ENCODE measurements at regions not wholly inside any gene's neighbourhood (a gene's known extent, or its start where the extent isn't known, plus 50 kb on each side); places are given as distances from the start of the nearest gene placed in this dataset.
A peak's percentile ranks its signal among the peaks of the same experiment; 100 is the strongest.
"Not testable (repeated sequence)": the region's sequence is repeated elsewhere in the genome, so short reads cannot be mapped to it uniquely, and the experiment has no call there.

DNA sequence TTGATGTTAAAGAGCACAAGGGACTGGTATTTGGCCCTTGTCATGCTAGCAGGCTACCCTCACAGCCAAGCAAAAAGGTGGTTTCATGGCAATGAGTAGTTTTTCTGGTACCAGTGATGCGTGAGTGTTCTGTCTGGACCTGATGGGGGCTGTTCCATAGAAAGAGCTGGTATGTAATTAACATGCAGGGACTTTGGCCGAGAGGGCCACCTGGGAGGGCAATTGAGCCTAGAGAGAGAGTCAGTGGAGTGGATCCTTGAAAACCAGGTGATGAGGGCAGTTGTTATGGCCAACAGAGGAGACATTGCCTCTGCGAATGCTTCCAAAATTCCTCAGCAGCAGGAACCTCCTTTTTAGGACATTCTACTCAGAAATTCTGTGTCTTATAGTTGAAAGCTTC, 383.3 kb downstream of the PSAT1 start:
- no peak for DNase-seq

DNA sequence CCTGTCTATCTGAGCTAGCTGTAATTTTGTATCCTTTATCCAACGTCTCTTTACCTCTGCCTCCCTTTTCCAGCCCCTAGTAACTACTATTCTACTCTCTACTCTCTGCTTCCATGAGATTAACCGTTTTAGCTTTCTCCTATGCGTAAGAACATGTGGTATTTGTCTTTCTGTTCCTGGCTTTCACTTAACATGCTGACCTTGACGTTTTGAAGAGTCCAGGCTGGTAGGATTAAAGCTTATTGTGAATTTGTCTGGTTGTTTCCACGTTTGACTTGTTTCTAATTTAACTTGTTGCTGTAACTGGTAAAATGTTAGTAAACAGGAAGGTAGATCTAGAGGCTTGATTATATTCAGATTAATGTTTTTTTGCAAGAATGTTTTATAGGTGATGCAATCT, 385.3 kb downstream of the PSAT1 start:
- no peak for DNase-seq

DNA sequence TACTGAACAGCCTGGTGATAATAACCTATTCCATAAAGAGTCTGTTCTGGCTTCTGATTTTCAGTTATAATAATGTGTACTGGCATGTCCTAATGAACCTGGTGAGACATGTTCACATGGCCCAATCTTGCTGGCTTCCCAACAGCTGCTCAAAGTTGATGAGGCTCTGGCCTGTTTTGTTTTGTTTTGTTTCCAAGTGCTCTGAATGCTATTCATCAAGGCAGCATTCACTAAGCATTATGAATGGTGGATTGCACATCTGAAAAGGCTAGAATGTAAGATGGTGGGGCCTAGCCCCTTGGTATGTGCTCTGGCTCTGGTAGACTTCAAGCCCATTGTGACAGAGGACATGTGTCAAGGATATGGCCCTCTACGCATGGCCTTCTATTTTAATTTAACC, 388.5 kb downstream of the PSAT1 start:
- DNase-seq = no peak

DNA sequence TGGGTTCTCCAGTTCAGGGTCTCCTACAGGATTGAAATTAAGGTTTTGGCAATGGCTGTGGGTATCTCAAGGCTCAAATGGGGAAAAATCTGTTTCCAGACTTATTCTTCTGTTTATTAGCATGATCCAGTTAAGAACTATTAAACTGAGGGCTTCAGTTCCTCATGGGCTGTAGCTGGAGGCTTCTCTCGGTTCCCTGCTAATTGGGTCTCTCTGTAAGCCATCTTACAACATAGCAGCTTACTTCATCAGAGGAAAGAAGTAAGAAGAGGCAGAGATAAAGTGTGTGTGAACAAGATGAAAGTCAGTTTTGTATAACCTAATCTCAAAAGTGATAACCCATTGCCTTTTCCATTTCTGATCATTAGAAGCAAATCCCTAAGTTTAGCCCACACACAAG, 391.9 kb downstream of the PSAT1 start:
- no peak for DNase-seq

DNA sequence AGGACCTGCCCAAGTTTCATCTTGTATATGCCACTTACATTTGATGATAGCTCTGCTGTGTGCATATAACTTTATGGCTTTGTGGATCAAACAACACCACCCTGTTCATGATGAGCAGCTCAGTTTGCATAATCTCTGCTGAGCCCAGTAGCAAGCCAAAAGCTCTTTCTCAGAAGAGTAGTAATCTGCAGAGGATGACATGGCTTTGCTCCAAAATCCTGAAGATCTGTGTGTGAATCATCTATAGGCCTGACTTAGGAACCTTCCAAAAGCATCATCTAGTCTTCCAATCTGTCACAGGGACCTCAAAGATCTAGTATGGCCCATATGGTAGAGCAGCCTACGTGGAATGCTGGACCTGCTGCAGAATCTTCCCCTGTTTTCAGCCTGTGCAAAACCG, 394.6 kb downstream of the PSAT1 start:
- no peak for DNase-seq

DNA sequence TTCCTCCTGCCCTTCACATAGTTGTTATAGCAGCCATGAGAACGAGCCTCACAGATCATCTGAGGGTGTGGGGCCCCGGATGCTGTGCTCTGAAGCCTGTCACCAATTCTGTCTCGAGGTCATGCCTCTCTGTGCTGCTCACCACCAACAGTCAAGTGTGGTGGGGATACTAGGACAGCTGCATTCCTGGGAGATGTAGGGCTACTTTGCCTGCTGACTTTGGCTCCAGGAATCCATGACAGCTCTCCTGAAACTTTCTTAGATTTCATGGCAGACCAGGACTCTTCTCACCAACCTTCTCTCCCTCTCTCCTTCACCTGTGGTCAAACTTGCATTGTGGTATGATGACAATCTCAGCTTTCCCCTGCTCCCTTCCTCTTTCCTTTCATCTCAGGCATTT, 395.9 kb downstream of the PSAT1 start:
- DNase-seq = no peak

DNA sequence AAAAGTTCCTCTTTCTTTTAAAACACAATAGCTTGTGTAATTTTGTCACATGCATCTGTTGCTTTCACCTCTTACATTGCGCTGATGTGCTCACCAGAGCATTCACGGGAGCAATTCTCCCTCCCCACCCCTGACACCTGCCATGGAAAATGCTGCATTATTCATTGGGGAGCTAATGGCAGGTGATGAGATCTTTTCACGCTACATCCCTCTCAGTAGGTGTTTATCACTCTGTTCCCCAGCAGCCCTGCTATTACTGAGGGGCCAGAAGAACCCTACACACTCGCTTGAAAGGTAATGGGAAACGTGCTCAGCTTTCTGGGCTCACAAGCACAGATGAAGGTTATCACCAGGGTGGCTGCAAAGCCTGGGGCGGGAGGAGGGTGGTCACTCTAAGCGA, 398.0 kb downstream of the PSAT1 start:
- no peak for DNase-seq

DNA sequence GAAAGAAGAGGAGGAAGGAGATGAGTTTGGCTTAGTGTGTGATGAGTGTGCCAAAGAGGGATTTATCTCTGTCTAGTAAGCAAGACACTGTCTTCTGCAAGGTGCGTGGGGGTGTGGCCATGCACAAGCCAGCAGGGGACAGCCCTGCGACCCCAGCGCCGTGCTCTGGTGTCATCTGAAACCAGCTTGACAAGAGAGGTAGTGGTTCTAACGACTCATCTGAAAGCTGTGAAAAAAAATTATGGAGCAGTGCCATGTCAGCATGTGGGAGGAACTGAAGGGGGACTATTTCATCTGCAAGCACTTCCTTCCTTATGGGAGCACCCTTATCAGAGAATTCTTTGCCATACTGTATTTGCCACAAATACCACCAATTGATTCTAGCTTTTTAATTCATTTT, 398.6 kb downstream of the PSAT1 start:
- DNase-seq = peak; percentile 24

DNA sequence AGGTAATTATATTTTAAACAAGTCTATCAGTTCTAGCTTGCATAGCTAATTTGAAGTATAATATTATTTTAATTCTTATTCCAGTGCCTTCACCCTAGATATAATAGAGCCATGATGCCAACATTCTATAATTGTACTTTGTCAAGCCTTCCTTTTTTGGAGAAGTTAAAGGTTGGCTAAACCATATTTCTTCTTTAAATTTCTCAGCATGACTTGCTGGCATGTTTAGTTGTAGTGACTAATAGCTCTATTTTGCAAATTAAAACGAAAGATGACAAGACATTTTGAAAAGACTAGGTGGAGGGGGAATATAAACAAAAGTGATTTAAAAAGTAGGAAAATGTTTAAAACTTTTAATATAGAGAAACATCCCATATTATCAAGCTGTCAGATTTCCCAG, 400.7 kb downstream of the PSAT1 start:
- peak; percentile 54 for DNase-seq

DNA sequence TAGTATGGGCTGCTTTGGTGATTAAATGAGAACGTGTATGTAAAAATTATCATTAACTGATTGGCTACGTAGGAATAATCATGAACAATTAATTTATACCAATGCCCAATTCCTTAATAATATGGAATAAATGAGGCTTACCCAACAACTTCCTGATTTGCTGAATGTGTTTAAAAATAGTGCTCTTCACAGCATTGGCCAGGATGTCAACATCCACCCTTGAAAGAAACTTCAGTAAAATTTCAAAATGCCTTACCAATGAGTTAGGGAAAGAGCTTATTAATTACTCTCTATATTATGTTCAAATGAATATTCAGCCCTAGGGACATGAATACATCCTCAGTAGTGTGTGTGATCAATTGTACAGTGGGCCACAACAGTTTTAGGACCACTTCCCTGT, 401.4 kb downstream of the PSAT1 start:
- DNase-seq = peak; percentile 27

DNA sequence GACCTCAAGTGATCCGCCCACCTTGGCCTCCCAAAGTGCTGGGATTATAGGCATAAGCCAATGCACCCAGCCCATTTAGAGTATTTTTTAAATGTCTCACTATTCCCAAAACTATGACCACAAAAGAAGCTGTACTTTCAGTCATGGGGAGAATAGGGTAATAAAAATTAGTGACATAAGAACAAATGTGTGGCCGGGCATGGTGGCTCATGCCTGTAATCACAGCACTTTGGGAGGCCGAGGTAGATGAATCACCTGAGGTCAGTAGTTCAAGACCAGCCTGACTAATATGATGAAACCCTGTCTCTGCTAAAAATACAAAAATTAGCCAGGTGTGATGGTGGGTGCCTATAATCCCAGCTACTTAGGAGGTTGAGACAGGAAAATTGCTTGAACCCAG, 402.3 kb downstream of the PSAT1 start:
- not testable (repeated sequence) for DNase-seq

DNA sequence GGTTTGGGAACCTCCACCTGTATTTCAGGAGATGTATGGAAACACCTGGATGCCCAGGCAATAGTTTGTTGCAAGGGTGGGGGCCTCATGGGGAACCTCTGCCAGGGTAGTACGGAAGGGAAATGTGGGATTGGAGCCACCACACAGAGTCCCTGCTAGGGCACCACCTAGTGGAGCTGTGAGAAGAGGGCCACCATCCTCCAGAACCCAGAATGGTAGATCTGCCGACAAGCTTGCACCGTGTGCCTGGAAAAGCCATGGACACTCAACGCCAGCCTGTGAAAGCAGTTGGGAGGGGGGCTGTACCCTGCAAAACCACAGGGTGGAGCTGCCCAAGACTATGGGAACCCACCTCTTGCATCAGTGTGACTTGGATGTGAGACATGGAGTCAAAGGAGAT, 407.2 kb downstream of the PSAT1 start:
- DNase-seq = not testable (repeated sequence)

DNA sequence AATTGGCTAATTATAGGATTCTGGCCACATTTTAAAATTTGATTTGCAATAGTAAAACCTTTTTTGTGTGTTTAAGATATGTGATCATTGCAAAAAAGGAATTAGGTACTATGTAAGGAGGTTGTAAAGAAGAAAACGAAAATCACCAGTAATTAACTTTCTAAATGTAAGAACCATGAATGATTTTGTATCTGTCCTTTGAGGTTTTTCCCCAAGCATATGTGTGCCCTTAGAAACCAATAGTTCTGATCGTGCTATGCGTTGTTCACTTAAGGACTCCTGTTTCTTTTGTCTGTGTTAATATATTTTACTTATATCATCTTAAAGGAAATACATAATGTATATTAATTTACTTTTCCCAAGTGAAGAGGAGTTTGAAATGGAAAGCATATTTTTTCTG, 410.2 kb downstream of the PSAT1 start:
- no peak for DNase-seq

DNA sequence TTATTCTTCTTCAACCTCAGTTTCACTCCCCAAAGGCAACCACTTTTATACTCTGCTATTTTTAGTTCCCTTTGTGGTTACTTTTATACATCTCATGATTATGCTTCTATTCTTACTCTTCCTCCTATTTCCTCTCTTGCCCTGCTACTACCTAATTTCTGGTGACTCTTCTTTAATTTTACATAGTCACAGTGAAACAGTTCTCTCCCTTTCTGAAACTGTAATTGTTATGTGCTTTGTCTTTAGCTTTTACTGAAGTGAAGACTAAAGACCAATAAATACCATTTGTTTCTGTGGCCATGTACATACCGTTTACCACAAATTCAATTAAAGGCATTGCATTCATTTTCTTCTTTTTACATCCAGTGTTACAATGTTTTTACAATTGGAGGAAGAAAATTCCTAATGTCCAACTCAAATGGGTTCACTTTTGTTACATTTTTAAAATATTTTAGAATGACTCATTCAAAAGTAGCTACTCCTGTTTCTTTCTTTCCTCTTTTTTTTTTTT, 410.6 kb downstream of the PSAT1 start:
- DNase-seq = peak; percentile 66

DNA sequence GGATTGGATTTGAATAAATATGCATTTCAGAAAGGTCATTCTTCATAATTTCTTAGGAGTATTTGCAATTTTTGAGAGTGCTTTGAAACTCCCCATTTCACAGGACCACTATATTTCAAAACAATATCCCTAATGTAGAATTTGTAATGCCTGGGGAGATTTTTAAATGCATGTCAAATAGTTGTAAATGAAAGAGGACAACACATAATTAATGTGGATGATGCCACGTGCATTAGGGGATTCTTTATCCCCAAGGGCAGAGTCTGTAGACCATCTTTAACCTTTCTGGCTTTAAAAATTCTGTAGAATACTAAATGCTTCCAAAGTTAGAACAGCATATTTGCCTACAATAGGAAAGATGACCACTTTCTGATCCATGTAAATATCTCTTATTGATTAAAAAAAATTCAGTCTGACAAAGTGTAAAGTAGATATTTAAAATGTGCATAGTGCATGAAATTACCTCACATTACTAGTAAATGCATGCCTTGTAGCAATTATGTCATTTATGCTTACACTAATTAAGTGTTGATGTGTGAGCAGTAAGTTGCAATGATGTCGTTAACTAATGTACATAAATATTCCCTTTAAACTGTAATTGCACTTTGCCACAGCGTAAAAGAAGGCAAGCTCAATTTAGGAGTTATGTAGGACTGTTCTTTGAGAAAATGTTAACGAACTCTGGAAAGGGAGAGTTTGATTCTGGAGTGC, 416.1 kb downstream of the PSAT1 start:
- DNase-seq = no peak

DNA sequence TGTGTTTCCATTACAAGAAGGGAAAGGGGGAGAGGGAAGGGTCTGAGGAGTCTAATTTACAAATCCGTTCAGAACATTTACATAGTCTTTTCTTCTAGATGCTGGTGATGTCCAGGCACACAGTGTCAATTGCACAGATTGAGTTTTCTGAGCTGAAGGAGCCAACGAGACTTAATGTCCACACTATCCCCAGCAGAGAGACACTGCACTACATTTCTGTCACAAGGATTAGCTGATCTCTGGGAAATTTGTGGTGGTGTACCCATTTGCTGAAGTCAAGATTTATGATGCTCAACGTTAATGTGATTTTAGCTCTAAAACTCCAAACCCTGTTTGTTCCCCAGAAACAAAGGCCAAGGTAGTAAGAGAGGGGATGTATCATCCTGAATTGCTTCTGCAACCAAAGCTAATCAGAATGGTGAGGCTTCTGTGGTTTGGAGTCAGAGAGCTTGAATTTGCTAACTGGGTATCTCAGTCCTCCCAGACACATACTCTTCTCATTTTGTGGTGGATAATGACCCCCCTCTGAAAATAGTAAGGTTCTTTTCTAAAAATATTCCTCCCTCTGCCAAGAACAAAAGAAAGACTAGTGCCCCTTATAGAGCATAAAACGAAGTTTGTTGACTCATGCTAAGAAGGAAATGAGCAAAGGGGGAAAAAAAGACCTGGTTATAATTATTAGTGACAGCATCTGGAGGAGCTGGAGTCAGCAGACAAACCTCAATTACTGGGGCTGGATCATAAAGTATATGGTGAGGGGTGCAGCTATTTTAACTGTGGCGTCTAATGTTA, 416.9 kb downstream of the PSAT1 start:
- DNase-seq = no peak

DNA sequence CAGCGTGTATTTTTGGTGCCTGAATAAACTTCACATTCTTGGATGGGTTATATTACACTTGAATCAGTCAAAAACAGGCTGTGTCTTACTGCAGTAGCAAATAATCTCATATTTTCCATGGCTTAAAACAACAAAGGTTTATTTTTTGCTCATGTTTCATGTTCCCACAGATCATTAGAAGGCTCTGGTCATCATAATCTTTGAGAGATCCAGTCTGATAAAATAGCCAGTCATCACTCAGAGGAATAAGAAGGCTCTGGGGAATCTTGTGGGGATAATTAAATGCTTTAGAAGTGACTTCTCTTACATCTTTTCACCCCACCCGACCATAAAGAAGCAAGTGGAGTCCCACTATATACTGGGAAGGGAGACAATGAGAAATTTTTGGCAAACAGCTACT, 417.7 kb downstream of the PSAT1 start:
- no peak for DNase-seq

DNA sequence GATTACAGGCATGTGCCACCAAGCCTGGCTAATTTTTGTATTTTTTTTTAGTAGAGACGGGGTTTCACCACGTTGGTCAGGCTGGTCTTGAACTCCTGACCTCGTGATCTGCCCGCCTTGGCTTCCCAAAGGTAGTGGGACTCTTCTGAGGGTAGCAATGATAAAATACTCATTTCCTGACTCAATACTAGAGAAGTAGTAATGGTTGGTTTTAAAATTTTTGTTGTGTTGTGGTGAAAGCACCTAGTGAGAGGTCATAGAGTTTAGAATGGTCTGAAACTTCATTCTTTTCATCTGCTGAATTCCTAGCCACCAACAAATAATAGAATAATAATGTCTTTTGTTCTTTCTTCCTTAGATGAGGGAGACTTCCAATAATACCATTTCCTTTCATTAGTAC, 422.1 kb downstream of the PSAT1 start:
- DNase-seq = not testable (repeated sequence)

DNA sequence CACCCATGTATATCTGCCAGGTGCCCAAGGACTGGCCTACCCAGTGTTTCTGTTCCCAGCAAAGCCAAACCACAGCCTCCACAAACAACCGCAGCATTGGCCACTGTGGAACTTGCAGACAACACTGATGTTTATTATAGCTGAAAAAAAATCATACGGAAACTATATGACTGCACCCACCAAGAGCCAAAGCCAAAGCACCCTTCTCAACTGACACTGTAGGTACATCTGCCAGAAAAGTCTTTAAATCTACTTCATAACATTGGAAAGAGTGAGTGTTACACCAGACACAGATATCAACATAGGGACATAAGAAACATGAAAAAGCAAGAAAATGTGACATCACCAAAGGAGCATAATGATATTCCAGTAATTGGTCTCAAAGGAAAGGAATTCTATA, 428.0 kb downstream of the PSAT1 start:
- no peak for DNase-seq

DNA sequence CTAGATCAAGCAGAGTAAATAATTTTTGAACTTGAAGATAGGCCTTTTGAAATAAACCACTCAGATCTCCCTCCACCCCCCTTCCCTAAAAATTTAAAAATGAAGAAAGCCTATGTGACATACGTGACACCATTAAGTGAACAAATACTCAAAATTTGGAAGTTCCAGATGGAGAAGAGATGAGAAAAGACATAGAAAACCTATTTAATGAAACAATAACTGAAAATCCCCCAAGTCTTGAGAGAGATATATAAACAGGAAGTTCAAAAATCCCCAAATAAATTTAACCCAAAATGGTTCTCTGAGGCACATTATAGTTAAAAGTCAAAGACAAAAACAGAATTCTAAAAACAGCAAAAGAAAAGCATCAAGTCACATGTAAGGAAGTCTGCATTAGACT, 428.6 kb downstream of the PSAT1 start:
- DNase-seq = peak; percentile 19

DNA sequence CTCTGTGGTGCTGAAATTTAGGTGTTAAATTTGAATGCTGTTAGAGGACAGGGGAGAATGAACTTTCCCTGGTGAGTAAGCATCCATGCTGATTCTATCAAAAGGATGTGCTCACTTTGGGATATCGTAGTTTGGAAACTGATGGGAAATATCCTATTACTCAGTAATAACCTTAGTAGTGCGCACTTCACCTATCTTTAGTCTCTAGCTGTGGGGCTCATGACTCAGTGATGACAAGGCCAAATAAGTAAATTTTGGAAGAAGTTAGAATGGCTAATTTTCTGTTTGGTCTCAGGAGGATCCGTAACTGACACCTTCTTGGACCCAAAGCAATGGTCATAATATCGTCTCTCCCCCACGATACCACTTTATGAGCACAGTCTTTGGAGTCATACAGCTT, 448.4 kb downstream of the PSAT1 start:
- no peak for DNase-seq

DNA sequence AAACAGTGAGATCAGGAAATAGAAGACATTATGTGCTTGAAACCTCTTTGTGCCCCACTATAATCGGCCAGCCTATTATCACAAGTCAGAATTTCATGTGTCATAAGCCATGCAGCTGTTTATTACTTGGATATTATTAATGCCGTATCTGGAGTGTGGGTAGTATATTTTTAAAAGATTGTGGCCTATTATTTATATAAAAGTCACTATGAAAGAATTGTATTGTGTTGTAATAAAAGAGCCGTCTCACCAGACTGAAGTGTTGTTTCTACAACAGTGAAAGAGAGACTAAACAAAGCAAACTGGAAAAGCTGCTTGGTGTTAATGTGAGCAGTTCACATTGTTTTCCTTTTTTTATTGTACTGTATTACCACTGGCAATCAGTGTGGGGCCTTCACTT, 449.1 kb downstream of the PSAT1 start:
- no peak for DNase-seq

DNA sequence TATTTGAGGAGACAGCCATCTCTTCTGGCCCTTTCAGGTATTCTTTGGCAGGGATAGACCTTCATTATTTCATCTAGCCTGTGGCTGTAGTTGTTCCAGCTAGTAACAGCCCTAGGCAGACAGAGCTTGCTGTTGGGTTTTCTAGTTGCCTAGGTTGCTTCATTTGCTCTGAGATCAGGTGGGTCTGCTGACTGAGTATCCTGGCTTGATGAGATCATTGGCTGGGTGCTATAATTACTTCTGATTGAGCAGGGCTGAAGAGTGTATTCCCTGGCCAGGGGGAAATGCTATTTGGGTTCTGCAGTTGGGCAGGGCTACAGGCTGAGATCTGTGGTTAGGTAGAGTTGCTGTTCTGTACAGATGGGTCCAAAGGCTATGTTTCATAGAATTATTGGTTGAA, 456.1 kb downstream of the PSAT1 start:
- DNase-seq = no peak

DNA sequence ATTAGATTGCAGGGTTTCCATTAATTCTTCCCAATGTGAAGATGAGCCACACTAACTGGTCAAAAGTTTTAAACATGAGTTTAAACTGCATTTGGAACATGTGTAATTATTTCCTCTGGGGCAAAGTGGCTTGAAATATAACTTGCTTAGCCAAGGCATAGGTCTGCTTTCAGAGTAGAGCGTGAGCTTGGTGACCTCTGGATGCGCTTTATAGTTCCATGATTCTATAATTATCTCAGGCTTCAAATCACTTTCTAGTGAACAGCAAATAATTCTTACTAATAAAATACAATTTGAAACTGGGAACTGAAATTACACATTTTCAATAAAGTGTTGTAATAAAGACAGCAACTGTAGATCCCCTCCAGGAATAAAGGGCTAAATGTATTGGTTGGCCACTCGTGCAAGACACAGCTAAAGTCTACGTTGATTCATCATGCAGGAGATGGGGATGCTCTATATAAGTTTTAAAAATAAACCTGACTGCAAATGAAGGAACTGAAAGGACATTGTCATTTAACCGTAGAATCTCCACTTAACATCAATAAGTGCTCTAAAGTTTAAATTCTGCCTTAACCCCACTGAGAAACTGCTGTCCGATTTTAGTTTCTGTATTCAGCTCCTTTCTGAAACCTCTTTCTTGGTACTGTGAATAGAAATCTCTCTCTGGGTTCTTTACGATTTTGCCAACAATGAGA, 460.0 kb downstream of the PSAT1 start:
- peak; percentile 6 for DNase-seq

Measured in suppressor macrophage treated with lipopolysaccharide for 4 hours (primary cell).